MM.1S (cell line): ENCODE measurements at regions not wholly inside any gene's neighbourhood (a gene's known extent, or its start where the extent isn't known, plus 50 kb on each side); places are given as distances from the start of the nearest gene placed in this dataset.

Source experiments
- EZH2phosphoT487 ChIP-seq: fragments of 300-600 bp; sonication (generic); IDR thresholded peaks from 2 replicates; pipeline ENCODE4 v1.6.1; 2018; ENCODE audit warnings: antibody characterized with exemption, low read length
- TF ChIP-seq, protein P1 (sequence below): fragments of 300-600 bp; sonication (generic); IDR thresholded peaks from 2 replicates; pipeline ENCODE4 v1.5.1; 2016; ENCODE audit warnings: antibody characterized with exemption, low read length, mixed read lengths

DNA sequence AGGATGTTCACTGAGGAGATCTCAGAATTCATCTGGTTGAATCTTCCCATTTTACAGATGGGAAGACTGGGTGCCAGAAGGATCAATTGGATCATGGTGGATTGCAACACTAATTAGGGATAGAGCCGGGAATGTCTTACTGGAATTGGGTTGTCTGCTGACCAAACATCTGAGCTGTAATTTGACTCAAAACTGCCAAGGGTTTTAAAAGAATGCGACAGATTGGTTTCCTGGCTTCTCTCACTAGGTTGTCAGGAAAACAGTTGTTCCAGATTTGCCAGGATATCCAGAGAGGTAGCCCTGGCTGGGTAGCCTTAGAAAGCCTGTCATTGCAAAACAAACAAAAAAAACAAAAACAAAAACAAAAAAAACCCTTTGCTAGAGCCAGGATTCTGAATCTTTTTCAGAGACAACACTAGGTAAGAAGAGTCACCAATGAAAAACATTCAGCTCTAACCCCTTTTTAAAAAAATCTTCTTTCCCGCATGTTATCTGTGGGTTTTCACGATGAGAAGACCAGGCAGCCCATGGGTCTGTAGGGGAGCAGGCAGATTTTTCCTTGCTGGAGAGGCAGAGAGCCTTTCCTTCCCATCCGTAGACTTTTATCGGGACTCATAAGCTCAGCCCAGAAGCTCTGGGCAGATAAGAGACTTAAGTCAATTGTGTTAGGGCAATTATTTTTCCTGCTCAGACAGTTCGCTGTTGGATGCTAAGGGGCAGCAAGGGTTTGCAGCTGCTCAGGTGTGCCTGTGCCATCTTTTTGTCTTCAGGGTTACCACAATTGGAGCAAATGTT, 418.9 kb downstream of the PRDM2 start:
- TF ChIP-seq, protein P1, sequence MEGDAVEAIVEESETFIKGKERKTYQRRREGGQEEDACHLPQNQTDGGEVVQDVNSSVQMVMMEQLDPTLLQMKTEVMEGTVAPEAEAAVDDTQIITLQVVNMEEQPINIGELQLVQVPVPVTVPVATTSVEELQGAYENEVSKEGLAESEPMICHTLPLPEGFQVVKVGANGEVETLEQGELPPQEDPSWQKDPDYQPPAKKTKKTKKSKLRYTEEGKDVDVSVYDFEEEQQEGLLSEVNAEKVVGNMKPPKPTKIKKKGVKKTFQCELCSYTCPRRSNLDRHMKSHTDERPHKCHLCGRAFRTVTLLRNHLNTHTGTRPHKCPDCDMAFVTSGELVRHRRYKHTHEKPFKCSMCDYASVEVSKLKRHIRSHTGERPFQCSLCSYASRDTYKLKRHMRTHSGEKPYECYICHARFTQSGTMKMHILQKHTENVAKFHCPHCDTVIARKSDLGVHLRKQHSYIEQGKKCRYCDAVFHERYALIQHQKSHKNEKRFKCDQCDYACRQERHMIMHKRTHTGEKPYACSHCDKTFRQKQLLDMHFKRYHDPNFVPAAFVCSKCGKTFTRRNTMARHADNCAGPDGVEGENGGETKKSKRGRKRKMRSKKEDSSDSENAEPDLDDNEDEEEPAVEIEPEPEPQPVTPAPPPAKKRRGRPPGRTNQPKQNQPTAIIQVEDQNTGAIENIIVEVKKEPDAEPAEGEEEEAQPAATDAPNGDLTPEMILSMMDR, result no peak
- TF ChIP-seq EZH2phosphoT487, result no peak
